ENCODE measurements at regions not wholly inside any gene's neighbourhood (a gene's known extent, or its start where the extent isn't known, plus 50 kb on each side); places are given as distances from the start of the nearest gene placed in this dataset.

DNA sequence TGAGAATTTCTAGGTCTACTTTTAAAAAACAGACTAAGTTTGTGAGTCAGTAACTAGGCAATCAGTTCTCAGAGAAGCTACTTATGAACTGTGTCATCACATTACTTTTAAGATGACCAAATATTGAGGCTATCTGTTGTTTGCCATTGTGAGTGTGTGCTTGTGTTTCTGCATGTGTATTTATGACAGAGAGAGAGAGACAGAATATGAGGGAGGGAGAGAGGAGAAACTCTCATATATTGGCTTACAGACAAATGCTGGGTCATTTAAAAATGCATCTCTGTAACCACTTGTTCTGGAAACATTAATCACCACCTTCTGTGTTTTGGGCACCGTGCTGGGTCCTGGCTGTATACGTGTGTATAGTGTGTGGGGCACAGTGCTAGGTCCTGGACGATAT is 161.5 kb upstream of the FRMD6 start:
- TF ChIP-seq POLR2AphosphoS5 (IDR thresholded peaks at IDR 0.05; ENCODE audit: borderline replicate concordance, low read depth, low read length) = no peak
- no peak for TF ChIP-seq EZH2 (IDR thresholded peaks at IDR 0.05)
- no peak for TF ChIP-seq FOXP2 (optimal IDR thresholded peaks at IDR 0.05; ENCODE audit: control extremely low read depth, extremely low read length, insufficient read depth)
